Activated T-helper 17 cell treated with anti-CD3 and anti-CD28 coated beads, Interleukin-2, amount 50 U/mL, for 72 hours (primary cell): ENCODE measurements at regions not wholly inside any gene's neighbourhood (a gene's known extent, or its start where the extent isn't known, plus 50 kb on each side); places are given as distances from the start of the nearest gene placed in this dataset.
"Not testable (repeated sequence)": the region's sequence is repeated elsewhere in the genome, so short reads cannot be mapped to it uniquely, and the experiment has no call there.

ENCODE experiments used
- ATAC-seq: fragments of 150-1000 bp; cut with Tn5 transposase; replicated peaks from 2 replicates; pipeline ENCODE4 v1.10.0; 2021; ENCODE audit warnings: mild to moderate bottlenecking, moderate library complexity
- H3K27ac Mint-ChIP-seq: one replicate; pipeline ENCODE4 v1.8.0; 2022; ENCODE audit warnings: mixed read lengths
- H3K27me3 Mint-ChIP-seq: one replicate; pipeline ENCODE4 v1.8.0; 2022; ENCODE audit warnings: mixed read lengths
- H3K36me3 Mint-ChIP-seq: one replicate; pipeline ENCODE4 v1.8.0; 2022; ENCODE audit warnings: low read depth, mild to moderate bottlenecking, mixed read lengths
- H3K4me1 Mint-ChIP-seq: one replicate; pipeline ENCODE4 v1.8.0; 2022; ENCODE audit warnings: mixed read lengths
- H3K4me3 Mint-ChIP-seq: one replicate; pipeline ENCODE4 v1.8.0; 2022; ENCODE audit warnings: mild to moderate bottlenecking, mixed read lengths
- H3K9me3 Mint-ChIP-seq: one replicate; pipeline ENCODE4 v1.8.0; 2022; ENCODE audit warnings: mixed read lengths

DNA sequence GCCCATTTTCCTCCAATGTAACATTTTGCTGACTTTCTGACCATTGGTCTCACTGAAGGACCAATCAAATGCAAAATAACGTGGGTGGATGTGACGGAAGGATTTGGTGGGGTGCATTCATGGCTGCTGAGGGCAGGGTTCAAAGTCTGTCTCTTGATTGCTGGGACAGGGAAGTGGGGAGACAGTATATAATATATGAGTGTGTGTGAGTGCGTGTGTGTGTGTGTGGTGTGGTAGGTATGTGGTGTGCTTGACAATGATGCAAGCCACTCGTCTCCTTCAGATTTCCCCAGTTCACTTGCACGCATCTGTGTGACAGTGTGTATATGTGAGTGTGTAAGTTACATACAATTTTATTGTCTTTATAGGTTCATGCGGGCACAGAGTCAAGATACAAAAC is 477.3 kb downstream of the DIRAS2 start:
- H3K36me3 Mint-ChIP-seq: no peaks in the 10 kb centered on the region
- H3K27me3 Mint-ChIP-seq: peaks cover 5% of the 10 kb centered on the region
- H3K9me3 Mint-ChIP-seq: no peaks in the 10 kb centered on the region
- ATAC-seq: no peak
- no peaks in the 10 kb centered on the region for H3K4me1 Mint-ChIP-seq
- no peak overlapping the region for H3K4me3 Mint-ChIP-seq
- H3K27ac Mint-ChIP-seq: no peak overlapping the region

DNA sequence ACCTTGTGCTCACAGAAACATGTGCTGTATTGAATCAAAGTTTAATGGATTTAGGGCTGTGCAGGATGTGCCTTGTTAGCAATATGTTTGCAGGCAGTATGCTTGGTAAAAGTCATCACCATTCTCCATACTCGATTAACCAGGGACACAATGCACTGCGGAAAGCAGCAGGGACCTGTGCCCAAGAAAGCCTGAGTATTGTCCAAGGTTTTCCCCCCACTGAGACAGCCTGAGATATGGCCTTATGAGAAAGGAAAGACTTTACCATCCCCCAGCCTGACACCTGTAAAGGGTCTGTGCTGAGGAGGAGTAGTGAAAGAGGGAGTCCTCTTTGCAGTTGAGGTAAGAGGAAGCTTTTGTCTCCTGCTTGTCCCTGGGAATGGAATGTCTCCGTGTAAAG is 476.2 kb downstream of the DIRAS2 start:
- not testable (repeated sequence) for H3K36me3 Mint-ChIP-seq, H3K4me3 Mint-ChIP-seq, H3K4me1 Mint-ChIP-seq, H3K27ac Mint-ChIP-seq, H3K27me3 Mint-ChIP-seq, H3K9me3 Mint-ChIP-seq, ATAC-seq

DNA sequence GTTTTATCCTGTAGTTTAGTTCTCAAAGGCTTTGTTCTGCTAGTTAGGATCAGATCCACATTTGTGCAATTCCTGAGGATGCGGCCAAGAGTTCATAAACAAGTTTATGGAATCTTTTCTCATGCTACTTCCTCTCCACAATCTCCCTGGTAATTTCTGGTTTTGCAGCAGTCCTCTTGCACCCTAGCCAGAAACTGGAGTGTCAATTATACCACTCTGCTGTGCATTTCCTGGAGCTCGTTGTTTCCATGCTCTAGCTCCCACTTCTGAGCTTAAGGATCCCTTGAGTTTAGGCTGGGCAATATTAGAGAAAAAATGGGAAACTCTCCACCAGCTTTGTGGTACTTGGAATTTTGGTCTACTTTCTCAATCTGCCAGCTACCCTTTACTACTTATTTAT is 474.7 kb downstream of the DIRAS2 start:
- peaks cover 7% of the 10 kb centered on the region for H3K27me3 Mint-ChIP-seq
- H3K9me3 Mint-ChIP-seq: peaks cover 9% of the 10 kb centered on the region
- H3K27ac Mint-ChIP-seq: no peak overlapping the region
- ATAC-seq: no peak
- H3K4me3 Mint-ChIP-seq: no peak overlapping the region
- H3K4me1 Mint-ChIP-seq: no peaks in the 10 kb centered on the region
- no peaks in the 10 kb centered on the region for H3K36me3 Mint-ChIP-seq

DNA sequence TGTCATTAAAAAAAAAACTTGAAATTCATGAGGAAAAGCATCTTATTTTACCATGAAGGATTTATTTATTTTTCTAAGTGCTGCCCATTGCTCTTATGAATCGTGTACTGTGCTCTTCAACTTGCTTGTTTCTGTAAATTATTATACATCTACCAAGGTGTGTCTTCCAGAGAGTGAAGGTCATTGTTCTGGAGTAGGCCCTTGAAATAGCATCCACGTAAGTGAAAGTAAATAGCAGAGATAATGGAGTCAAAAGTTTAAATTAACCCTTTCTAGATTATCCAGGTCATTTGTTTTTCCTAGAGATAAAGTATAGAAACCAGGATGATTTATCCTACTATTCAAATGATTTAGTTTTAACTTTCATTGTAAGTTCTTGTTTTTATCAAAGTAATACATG is 473.1 kb downstream of the DIRAS2 start:
- Mint-ChIP-seq H3K9me3 (peaks cover 9% of the 10 kb centered on the region), H3K4me1 (no peaks in the 10 kb centered on the region), H3K36me3 (no peaks in the 10 kb centered on the region), H3K27ac (no peak overlapping the region), H3K27me3 (peaks cover 7% of the 10 kb centered on the region), H3K4me3 (no peak overlapping the region)
- no peak for ATAC-seq

DNA sequence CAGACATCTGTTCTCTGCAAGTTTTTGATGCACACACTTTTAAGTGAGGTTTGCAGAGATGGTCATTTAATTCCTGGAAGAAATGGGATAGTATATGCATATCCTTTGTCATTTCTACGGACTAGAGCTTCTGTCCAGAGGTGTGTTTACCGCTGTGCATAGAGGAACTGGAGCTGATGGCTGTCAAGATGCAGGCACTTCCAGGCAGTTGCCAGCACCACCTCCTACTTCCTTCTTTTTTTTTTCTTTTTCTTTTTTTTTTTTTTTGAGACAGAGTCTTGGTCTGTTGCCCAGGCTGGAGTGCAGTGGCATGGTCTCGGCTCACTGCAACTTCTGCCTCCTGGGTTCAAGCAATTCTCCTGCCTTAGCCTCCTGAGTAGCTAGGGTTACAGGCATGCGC is 468.7 kb downstream of the DIRAS2 start:
- not testable (repeated sequence) for H3K9me3 Mint-ChIP-seq, H3K4me1 Mint-ChIP-seq, H3K4me3 Mint-ChIP-seq, H3K27ac Mint-ChIP-seq, H3K36me3 Mint-ChIP-seq, ATAC-seq
- H3K27me3 Mint-ChIP-seq: peaks cover 12% of the 10 kb centered on the region

DNA sequence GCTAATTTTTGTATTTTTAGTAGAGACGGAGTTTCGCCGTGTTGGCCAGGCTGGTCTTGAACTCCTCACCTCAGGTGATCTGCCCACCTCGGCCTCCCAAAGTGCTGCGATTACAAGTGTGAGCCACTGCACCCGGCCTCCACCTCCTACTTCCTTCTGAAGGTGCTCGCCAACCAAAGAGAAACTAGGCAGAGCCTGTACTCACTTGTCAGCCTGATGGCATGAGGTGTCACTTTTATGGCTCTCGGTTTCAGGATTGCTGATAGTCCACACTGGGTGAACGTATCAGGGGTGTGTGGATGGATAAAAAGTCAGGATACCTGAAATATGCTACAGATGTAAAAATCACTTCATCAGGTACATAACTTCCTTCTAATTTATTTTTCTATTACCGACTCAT is 468.3 kb downstream of the DIRAS2 start:
- H3K36me3 Mint-ChIP-seq, H3K4me3 Mint-ChIP-seq, H3K27ac Mint-ChIP-seq, H3K9me3 Mint-ChIP-seq, ATAC-seq, H3K4me1 Mint-ChIP-seq: not testable (repeated sequence)
- peaks cover 12% of the 10 kb centered on the region for H3K27me3 Mint-ChIP-seq

DNA sequence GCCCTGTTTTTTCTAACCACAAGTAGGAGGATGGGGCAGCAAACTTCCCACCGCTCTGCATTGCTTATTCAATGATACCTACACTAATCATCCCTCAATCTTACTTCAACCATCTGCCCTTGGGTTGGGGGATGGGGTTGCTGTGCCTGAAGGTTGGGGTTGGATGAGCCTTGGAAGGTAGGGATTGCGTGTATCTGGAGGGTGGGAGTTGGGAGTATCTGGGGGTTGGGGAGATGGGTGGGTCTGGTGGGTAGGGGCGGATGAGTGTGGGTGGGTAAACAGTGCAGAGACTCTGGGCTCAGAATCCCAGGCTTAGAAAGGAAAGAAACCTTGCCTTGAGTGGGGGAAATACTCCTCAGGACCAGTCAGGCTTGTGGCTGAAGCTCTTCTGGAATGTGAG is 467.4 kb downstream of the DIRAS2 start:
- ATAC-seq: no peak
- H3K27me3 Mint-ChIP-seq: peaks cover 12% of the 10 kb centered on the region
- H3K27ac Mint-ChIP-seq: no peak overlapping the region
- no peaks in the 10 kb centered on the region for H3K4me1 Mint-ChIP-seq
- no peak overlapping the region for H3K4me3 Mint-ChIP-seq
- peaks cover 9% of the 10 kb centered on the region for H3K9me3 Mint-ChIP-seq
- no peaks in the 10 kb centered on the region for H3K36me3 Mint-ChIP-seq

DNA sequence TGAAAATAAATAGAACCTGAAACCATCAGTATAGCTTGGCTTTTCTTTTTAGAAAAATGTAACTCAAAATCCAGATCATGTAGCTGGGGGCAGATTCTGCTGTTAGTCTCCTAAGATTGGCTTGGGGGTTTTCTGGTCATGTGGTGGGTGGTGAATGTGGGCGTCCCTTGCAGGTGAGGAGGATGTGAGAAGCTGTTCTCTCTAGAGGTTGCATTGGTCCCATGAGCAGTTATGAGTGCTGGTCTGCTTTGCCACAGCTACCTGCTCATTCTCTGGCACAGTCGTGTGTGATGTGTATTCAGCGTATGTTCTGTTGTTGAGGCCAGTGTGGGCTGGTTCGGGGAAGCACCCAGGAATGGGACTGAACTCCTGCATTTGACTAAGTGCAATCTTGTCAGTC is 466.8 kb downstream of the DIRAS2 start:
- H3K4me3 Mint-ChIP-seq: no peak overlapping the region
- H3K27me3 Mint-ChIP-seq: peaks cover 13% of the 10 kb centered on the region
- H3K36me3 Mint-ChIP-seq: no peaks in the 10 kb centered on the region
- no peak overlapping the region for H3K27ac Mint-ChIP-seq
- H3K4me1 Mint-ChIP-seq: no peaks in the 10 kb centered on the region
- no peak for ATAC-seq
- H3K9me3 Mint-ChIP-seq: peaks cover 6% of the 10 kb centered on the region

DNA sequence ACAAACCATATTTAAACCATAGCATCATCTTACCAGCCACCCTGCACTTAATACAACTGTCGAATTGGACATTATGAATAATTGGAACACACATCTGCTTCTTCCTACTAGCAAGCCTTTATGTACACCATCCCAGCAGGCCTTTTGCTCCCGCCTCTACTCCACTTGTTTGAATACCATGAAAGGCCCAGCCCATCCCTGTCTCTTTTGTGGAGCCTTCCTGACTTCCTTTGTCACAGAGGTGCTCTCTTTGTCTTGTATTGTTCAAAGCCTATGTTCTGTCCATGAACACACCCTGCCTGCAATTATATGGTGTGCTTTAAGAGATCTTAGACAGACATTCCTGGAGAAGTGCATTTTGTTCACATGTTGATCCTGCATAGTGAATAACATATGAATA is 465.7 kb downstream of the DIRAS2 start:
- Mint-ChIP-seq H3K27ac (no peak overlapping the region), H3K36me3 (no peaks in the 10 kb centered on the region), H3K4me1 (no peaks in the 10 kb centered on the region), H3K9me3 (no peaks in the 10 kb centered on the region), H3K27me3 (peaks cover 12% of the 10 kb centered on the region), H3K4me3 (no peak overlapping the region)
- ATAC-seq: no peak

DNA sequence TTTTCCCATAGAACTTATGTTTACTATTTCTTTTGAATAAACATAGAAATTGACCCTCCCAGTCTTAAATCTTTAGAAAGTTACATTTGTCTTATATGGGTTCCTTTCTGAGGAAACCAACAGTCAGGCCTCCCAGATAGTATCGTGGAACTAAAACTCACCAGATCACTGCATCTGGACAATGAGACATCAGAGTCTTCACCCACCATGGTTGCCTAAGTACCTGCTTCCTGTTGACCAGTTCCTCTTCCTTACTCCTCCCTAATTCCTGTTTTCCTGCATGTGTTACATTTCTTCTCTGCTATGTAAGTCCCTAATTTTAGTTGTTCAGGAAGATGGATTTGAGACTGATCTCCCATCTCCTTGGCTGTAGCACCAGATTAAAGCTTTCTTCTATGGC is 462.2 kb downstream of the DIRAS2 start:
- no peaks in the 10 kb centered on the region for H3K9me3 Mint-ChIP-seq
- no peak overlapping the region for H3K27ac Mint-ChIP-seq
- no peak for ATAC-seq
- no peak overlapping the region for H3K4me3 Mint-ChIP-seq
- no peaks in the 10 kb centered on the region for H3K4me1 Mint-ChIP-seq
- H3K36me3 Mint-ChIP-seq: no peaks in the 10 kb centered on the region
- peaks cover 16% of the 10 kb centered on the region for H3K27me3 Mint-ChIP-seq

DNA sequence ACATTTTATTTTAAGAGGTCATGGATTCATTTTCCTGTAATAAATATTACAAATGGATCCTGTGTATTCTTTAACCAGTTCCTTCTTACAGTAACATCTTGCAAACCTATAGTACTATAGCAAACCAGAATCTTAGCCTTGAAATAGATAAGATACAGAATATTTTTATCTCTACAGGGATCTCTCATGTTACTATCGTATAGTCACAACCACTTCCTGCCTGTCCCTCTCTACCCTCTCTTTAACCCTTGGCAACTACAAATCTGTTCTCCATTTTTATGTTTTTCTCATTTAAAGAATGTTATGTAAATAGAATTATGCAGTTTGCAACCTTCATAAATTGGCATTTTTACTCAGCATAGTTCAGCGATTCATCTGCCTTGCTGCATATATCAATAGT is 454.0 kb downstream of the DIRAS2 start:
- no peaks in the 10 kb centered on the region for H3K36me3 Mint-ChIP-seq
- H3K4me3 Mint-ChIP-seq: no peak overlapping the region

DNA sequence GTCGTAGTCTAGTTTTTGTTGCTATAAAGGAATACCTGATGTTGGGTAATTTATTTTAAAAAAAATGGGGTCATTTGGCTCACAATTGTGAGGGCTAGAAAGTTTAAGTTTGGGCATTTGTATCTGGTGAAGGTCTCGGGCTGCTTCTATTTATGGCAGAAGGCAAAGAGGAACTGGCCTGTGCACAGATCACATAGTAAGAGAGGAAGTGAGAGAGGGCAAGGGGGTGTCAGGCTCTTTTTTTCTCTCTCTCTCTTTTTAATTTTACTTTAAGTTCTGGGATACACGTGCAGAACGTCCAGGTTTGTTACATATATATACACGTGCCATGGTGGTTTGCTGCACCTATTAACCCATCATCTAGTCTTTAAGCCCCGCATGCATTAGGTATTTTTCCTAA is 453.3 kb downstream of the DIRAS2 start:
- no peak overlapping the region for H3K27ac Mint-ChIP-seq
- no peak for ATAC-seq
- peaks cover 19% of the 10 kb centered on the region for H3K27me3 Mint-ChIP-seq

More for the DNA sequence above, 454.0 kb downstream of the DIRAS2 start:
- Mint-ChIP-seq H3K4me1 (no peaks in the 10 kb centered on the region), H3K9me3 (peaks cover 3% of the 10 kb centered on the region), H3K27me3 (peaks cover 19% of the 10 kb centered on the region), H3K27ac (no peak overlapping the region)
- no peak for ATAC-seq

DNA sequence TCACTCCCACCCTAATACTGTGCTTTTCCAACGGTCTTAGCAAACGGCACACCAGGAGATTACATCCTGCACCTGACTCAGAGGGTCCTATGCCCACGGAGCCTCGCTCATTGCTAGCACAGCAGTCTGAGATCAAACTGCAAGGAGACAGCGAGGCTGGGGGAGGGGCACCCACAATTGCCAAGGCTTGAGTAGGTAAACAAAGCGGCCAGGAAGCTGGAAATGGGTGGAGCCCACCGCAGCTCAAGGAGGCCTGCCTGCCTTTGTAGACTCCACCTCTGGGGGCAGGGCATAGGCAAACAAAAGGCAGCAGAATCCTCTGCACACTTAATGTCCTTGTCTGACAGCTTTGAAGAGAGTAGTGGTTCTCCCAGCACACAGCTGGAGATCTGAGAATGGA is 450.2 kb downstream of the DIRAS2 start:
- H3K27ac Mint-ChIP-seq, ATAC-seq: not testable (repeated sequence)
- H3K4me3 Mint-ChIP-seq: peak overlapping the region; percentile 43

More for the DNA sequence above, 453.3 kb downstream of the DIRAS2 start:
- no peaks in the 10 kb centered on the region for H3K4me1 Mint-ChIP-seq
- peaks cover 3% of the 10 kb centered on the region for H3K9me3 Mint-ChIP-seq
- H3K4me3 Mint-ChIP-seq: no peak overlapping the region
- H3K36me3 Mint-ChIP-seq: no peaks in the 10 kb centered on the region

DNA sequence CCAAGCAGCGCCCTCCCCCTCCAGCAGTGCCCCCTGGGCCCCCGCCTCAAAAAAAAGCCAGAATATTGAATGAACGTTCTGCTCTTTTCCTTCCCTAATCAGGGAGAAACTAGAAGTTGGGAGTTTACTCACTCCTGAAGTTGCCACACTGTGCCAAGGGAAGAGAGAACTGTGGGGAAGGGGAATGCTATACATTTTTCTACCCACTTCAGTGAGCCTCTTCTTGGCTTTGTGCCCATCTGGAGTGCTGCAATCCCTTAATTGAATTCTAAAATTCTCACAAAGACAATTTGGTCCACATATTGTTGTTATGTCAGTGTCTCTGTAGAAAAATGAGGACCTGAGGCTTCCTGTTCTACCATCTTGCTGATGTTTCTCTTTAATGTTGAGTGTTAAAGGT is 443.7 kb downstream of the DIRAS2 start:
- Mint-ChIP-seq H3K36me3 (no peaks in the 10 kb centered on the region), H3K4me1 (no peaks in the 10 kb centered on the region), H3K27ac (no peak overlapping the region), H3K9me3 (peaks cover 14% of the 10 kb centered on the region), H3K27me3 (peaks cover 3% of the 10 kb centered on the region), H3K4me3 (no peak overlapping the region)
- no peak for ATAC-seq

More for the DNA sequence above, 450.2 kb downstream of the DIRAS2 start:
- not testable (repeated sequence) for H3K4me1 Mint-ChIP-seq, H3K36me3 Mint-ChIP-seq, H3K9me3 Mint-ChIP-seq
- peaks cover 11% of the 10 kb centered on the region for H3K27me3 Mint-ChIP-seq

DNA sequence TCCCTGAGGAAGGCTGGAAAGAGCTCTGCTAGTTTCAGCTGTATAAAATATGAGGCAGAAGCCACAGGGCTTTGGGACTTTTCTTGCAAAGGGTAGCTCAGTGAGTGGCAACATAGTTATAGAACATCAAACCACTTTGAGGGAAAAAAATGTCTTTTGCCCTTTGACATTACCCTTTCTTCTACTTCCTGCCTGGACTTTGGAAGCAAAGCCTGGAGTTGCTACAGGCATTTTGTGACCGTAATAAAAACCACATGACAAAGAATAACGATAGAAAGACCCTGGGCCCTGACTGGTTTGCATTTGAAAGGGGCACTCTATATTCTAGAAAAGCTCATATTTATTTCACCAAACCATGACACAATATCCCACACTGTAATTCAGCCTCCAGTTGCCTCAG is 440.9 kb downstream of the DIRAS2 start:
- Mint-ChIP-seq H3K27me3 (peaks cover 8% of the 10 kb centered on the region), H3K36me3 (no peaks in the 10 kb centered on the region), H3K4me1 (no peaks in the 10 kb centered on the region), H3K27ac (no peak overlapping the region), H3K9me3 (peaks cover 9% of the 10 kb centered on the region), H3K4me3 (no peak overlapping the region)
- no peak for ATAC-seq

DNA sequence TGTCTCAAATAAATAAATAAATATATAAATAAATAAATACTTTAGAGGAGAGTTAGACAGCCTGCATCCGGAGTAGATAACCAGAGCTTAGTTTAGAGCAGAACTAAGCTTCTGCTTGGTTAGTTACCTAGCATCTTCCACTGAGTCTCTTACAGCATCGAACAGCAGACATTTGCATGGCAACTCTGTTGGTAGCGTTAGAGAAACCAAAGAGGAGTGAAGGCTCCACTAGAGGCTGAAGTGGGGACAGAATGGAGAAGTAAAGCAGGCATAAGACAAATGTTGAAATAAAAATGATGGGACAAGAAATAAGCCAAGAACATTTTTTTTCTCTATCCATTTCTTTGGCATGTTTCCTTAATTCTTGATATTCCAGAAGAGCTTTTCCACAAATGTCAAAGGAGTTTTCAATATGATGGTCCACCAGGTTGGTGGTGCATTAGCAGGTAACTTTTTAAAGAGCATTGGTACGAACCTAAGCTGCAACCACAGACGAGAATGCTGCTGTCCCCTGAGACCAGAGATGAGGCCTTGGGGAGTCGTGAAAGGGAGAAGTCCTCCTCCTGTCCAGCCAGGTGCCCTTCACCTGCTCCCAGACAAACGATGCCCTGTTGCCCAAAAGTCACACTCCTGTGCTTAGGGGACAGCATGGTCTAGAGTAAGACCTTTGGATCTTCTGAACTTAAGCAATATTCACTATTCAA is 438.3 kb downstream of the DIRAS2 start:
- no peaks in the 10 kb centered on the region for H3K4me1 Mint-ChIP-seq
- ATAC-seq: no peak

More for the DNA sequence above, 438.3 kb downstream of the DIRAS2 start:
- Mint-ChIP-seq H3K9me3 (no peaks in the 10 kb centered on the region), H3K4me3 (no peak overlapping the region), H3K36me3 (no peaks in the 10 kb centered on the region), H3K27me3 (peaks cover 15% of the 10 kb centered on the region), H3K27ac (no peak overlapping the region)
